ENCODE measurements at regions not wholly inside any gene's neighbourhood (a gene's known extent, or its start where the extent isn't known, plus 50 kb on each side); places are given as distances from the start of the nearest gene placed in this dataset.

DNA sequence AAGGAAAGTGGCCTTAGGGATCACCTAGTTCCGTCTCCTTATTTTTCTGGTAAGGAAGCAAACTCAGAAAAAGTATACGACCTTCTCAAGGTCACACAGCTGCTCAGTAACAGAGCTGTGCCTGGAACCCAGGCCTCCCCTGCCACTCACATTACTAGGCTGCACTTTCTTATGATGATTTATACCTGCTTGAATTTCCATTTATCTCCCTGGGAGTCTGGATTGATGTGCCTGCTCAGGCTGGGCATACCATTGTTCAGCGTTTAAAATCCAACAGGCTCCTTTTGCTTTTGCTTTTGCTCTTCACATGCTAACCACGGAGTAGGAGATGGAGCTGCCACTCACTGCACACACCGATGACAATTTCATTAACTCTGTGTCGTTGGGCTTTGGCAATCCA, 241.0 kb downstream of the OLFM4 start:
- Histone ChIP-seq H3K36me3 (replicated peaks in 1 of 2; ENCODE audit: control insufficient read depth in 1 of 2, insufficient read depth in 2 of 2, low read length in 2 of 2) (no peaks in the 10 kb centered on the region), H3K4me2 (replicated peaks; ENCODE audit: extremely low read depth, low read length, poor library complexity, severe bottlenecking) (no peak overlapping the region), H3K79me2 (ENCODE audit: insufficient read depth, low read length) (no peaks in the 10 kb centered on the region), H3K9ac (ENCODE audit: insufficient read depth, low read length, poor library complexity, severe bottlenecking) (no peak overlapping the region), H3K4me3 (replicated peaks in 1 of 3; ENCODE audit: low read depth in 2 of 3, low read length in 3 of 3) (no peak overlapping the region), H3K27me3 (ENCODE audit: control insufficient read depth in 2 of 2, insufficient read depth in 2 of 2, low read length in 2 of 2) (no peaks in the 10 kb centered on the region), H3K4me1 (ENCODE audit: control insufficient read depth in 1 of 2, insufficient read depth in 2 of 2, low read length in 2 of 2) (no peaks in the 10 kb centered on the region), H2AFZ (ENCODE audit: insufficient read depth, low read depth, low read length, poor library complexity, severe bottlenecking) (no peak overlapping the region), H3K9me3 (replicated peaks in 1 of 2; ENCODE audit: control insufficient read depth in 1 of 2, insufficient read depth in 1 of 2, low read length in 2 of 2) (no peaks in the 10 kb centered on the region), H3K27ac (ENCODE audit: low read depth in 1 of 2, low read length in 2 of 2) (no peak overlapping the region), H4K20me1 (ENCODE audit: insufficient read depth, low read length) (no peaks in the 10 kb centered on the region)
- Mint-ChIP-seq H3K36me3 (no peaks in the 10 kb centered on the region), H3K9me3 (peaks cover 0 to 7% (median 2%) of the 10 kb centered on the region in 7 donors), H3K4me1 (no peaks in the 10 kb centered on the region), H3K27ac (no peak overlapping the region), H3K4me3 (no peak overlapping the region), H3K27me3 (ENCODE audit: low read depth in 3 of 3) (no peaks in the 10 kb centered on the region)
- intact Hi-C loops (cut with micrococcal nuclease) = no loop called here
- TF ChIP-seq CTCF (IDR thresholded peaks at IDR 0.05) = no peak
- WGBS (ENCODE audit: insufficient coverage) = 75% methylated on average over 2 of the region's 6 CpGs
- DNase-seq = no peak

DNA sequence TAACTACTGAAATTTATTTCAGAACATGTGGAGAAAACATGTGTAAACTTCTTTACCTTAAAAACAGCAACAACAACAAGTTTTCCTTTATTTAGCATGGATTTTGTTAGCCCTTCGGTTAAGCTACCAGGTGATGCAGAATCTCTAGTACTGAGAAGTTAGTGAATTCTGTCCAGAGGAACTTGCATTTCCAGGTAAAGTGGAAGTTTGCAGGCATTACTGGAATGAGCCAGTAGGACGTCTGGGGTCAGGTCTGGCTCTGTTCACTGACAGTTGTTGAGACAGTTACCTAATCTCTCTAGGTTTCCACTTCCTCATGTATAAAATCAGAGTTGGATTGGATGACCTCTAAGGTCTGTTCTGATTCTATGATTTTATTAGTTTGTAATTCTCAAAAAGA, 244.3 kb downstream of the OLFM4 start:
- H3K27ac Mint-ChIP-seq = no peak overlapping the region

More for the DNA sequence above, 244.3 kb downstream of the OLFM4 start:
- Histone ChIP-seq H3K4me2 (replicated peaks; ENCODE audit: extremely low read depth, low read length, poor library complexity, severe bottlenecking) (no peak overlapping the region), H3K79me2 (ENCODE audit: insufficient read depth, low read length) (no peaks in the 10 kb centered on the region), H3K9me3 (replicated peaks in 1 of 2; ENCODE audit: control insufficient read depth in 1 of 2, insufficient read depth in 1 of 2, low read length in 2 of 2) (no peaks in the 10 kb centered on the region), H3K36me3 (replicated peaks in 1 of 2; ENCODE audit: control insufficient read depth in 1 of 2, insufficient read depth in 2 of 2, low read length in 2 of 2) (no peaks in the 10 kb centered on the region), H4K20me1 (ENCODE audit: insufficient read depth, low read length) (no peaks in the 10 kb centered on the region), H3K27me3 (ENCODE audit: control insufficient read depth in 2 of 2, insufficient read depth in 2 of 2, low read length in 2 of 2) (no peaks in the 10 kb centered on the region), H3K27ac (ENCODE audit: low read depth in 1 of 2, low read length in 2 of 2) (no peak overlapping the region), H3K4me3 (replicated peaks in 1 of 3; ENCODE audit: low read depth in 2 of 3, low read length in 3 of 3) (no peak overlapping the region), H3K9ac (ENCODE audit: insufficient read depth, low read length, poor library complexity, severe bottlenecking) (no peak overlapping the region), H2AFZ (ENCODE audit: insufficient read depth, low read depth, low read length, poor library complexity, severe bottlenecking) (no peak overlapping the region), H3K4me1 (ENCODE audit: control insufficient read depth in 1 of 2, insufficient read depth in 2 of 2, low read length in 2 of 2) (no peaks in the 10 kb centered on the region)
- Mint-ChIP-seq H3K9me3 (peaks cover 0 to 3% (median 0%) of the 10 kb centered on the region in 7 donors), H3K4me1 (no peaks in the 10 kb centered on the region), H3K27me3 (ENCODE audit: low read depth in 3 of 3) (no peaks in the 10 kb centered on the region), H3K36me3 (no peaks in the 10 kb centered on the region), H3K4me3 (no peak overlapping the region)
- intact Hi-C loops (cut with micrococcal nuclease) = no loop called here
- WGBS (ENCODE audit: insufficient coverage) = no CpG with 5 or more reads among the region's 2 CpGs
- no peak for TF ChIP-seq CTCF (IDR thresholded peaks at IDR 0.05)
- DNase-seq = no peak
